Brain microvascular endothelial cell (primary cell): ENCODE measurements at regions not wholly inside any gene's neighbourhood (a gene's known extent, or its start where the extent isn't known, plus 50 kb on each side); places are given as distances from the start of the nearest gene placed in this dataset.

Experiments used
- DNase-seq: peaks from one replicate; pipeline ENCODE4 v3.0.0-alpha.2; 2020
- H3K27ac ChIP-seq: fragments of 250-450 bp; sonication (Bioruptor Pico); 2 replicates; pipeline ENCODE4 v1.5.1; 2020; ENCODE audit warnings: mild to moderate bottlenecking, moderate library complexity
- H3K27me3 ChIP-seq: fragments of 250-450 bp; sonication (Bioruptor Pico); replicated peaks from 2 replicates; pipeline ENCODE4 v1.5.1; 2020; ENCODE audit warnings: mild to moderate bottlenecking
- H3K36me3 ChIP-seq: fragments of 250-450 bp; sonication (Bioruptor Pico); replicated peaks from 2 replicates; pipeline ENCODE4 v1.5.1; 2020; ENCODE audit warnings: mild to moderate bottlenecking
- H3K4me3 ChIP-seq: 2 replicates; pipeline ENCODE4 v1.5.1; 2011; ENCODE audit warnings: low read depth, mild to moderate bottlenecking, control low read depth, low read length, moderate library complexity
- CTCF ChIP-seq: IDR thresholded peaks from 2 replicates; pipeline ENCODE4 v1.5.1; 2011; ENCODE audit warnings: low read depth, mild to moderate bottlenecking, moderate library complexity, low read length, control low read depth, inconsistent platforms; ENCODE audit errors: missing control alignments
- in situ Hi-C: cut with HindIII; loops from 2 replicates; pipeline ENCODE4 v1.10.0; 2017; ENCODE audit warnings: low sequenced_read_pairs, low pct_ligation_motif_present

- peaks cover 83% of the 10 kb centered on the region for H3K27me3 ChIP-seq
- TF ChIP-seq CTCF, result no peak
- in situ Hi-C loops, result no loop called here
- no peak overlapping the region for H3K27ac ChIP-seq
- H3K4me3 ChIP-seq, result no peak overlapping the region
- DNase-seq, result no peak
- no peaks in the 10 kb centered on the region for H3K36me3 ChIP-seq
These were observed 104.2 kb upstream of the HSD17B12 start for GRCh38 chr11:43576320-43576802.

DNA sequence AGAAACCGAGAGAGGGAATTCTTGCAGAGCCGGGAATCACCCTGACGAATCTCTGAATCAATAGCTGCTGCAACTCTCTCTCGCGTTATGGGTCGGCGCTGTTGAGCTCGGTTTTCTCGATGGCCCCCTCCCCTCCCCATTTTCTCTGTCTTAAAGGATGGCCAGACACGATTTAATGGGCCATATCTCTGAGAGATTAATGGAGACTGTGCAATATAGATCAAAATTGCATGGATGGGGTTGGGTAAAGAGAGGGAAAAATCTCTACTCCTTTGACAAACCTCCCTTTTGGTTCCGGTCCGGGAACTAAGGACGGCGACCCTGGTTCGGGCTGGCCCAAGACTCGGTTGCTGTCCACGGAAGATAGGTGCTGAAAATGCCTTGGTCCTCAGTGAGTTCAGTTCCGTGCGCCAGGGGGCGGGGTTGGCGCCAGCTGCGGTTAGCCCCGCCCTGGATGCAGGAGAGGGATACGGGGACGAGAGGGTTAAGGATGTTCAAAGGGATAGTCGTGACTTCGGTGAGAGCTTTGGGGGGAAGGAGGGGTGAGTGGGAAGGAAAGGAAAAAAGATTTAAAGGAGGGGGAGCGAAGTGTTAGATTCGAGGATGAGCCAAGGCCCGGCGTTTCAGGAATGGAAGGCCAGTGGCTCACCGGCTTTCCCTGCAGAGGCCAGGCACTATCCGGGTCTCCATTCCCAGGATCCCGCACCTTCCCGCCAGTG is 103.6 kb upstream of the HSD17B12 start:
- TF ChIP-seq CTCF, result peak; percentile 66
- Histone ChIP-seq H3K27ac (no peak overlapping the region), H3K36me3 (no peaks in the 10 kb centered on the region), H3K27me3 (peaks cover 88% of the 10 kb centered on the region), H3K4me3 (no peak overlapping the region)
- in situ Hi-C loops, result no loop called here
- peak; percentile 43 for DNase-seq

DNA sequence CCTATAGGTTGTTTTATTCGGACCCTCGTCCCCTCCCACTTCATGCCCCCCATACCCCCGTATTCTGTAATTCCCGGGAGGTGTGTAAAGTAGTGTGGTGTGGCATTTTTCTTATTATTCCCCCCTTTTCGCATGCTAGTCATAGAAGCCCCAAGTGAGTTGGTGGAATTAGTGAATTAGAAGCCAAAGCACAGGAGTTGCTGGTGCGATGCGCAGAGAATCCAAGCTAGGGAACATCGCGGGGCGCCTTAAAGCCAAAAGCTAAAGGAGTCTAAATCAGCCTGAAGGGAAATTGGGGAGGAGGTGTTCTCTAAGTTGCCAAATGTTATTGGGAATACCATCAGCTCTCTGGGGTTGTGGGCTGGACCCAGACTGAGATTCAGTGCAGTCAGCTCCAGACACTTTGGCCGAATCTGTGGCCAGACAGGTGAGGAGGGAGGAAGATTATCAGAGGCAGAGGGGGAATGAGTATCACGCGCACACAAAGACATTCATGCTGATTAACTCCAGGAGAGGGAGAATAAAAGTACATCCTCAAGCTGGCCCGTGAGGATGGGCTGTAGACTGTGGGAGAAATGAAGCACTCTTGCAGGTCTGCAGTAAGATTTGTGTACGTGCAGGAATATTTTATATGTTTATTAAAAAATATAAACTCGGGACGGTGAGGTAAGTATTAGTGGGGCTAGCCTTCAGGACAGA is 102.8 kb upstream of the HSD17B12 start:
- no peaks in the 10 kb centered on the region for H3K36me3 ChIP-seq
- no peak for TF ChIP-seq CTCF
- H3K27ac ChIP-seq, result no peak overlapping the region
- H3K27me3 ChIP-seq, result peaks cover 88% of the 10 kb centered on the region
- in situ Hi-C loops, result no loop called here
- H3K4me3 ChIP-seq, result no peak overlapping the region
- no peak for DNase-seq

DNA sequence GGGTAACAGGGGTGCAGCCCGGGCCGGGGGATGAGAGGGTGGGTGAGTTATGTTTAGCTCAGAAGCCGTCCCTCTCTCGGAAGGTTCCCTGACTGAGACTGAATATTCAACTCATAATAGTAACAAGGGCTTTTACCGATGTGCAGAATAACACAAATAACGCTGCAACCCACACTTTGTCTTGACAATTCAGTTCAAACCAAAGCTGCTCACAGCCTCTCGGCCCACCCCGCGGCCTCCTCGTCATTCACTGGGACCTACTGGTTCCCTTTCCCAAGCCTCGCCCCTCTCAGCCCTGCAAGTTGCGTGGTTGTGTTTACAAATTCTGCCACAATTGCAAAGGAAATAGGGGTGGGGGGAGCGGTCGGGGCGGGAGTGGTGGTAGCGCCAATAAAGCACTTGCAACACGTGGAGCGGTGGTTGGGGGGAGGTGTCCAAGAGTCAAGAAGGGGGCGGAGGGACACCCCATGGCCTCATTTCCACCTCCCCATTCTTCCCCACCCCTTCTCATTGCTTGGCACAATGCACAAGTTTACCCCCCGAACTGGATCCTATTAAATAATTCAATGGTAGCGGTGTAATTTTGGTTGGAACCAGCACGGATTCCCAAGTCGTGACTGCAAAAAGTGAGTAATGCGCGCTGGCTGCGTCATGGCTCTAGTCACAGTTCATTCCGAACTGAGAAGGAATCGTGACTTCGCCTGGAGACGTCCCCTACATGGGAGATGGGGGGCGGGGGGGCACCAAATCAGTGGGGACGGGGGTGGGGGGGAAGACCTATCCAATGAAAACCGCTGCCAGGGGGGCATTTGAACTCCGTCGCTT is 102.0 kb upstream of the HSD17B12 start:
- peaks cover 90% of the 10 kb centered on the region for H3K27me3 ChIP-seq
- DNase-seq, result peak; percentile 46
- in situ Hi-C loops, result no loop called here
- no peak for TF ChIP-seq CTCF
- no peak overlapping the region for H3K27ac ChIP-seq
- no peaks in the 10 kb centered on the region for H3K36me3 ChIP-seq
- H3K4me3 ChIP-seq, result peak overlapping the region; percentile 54

DNA sequence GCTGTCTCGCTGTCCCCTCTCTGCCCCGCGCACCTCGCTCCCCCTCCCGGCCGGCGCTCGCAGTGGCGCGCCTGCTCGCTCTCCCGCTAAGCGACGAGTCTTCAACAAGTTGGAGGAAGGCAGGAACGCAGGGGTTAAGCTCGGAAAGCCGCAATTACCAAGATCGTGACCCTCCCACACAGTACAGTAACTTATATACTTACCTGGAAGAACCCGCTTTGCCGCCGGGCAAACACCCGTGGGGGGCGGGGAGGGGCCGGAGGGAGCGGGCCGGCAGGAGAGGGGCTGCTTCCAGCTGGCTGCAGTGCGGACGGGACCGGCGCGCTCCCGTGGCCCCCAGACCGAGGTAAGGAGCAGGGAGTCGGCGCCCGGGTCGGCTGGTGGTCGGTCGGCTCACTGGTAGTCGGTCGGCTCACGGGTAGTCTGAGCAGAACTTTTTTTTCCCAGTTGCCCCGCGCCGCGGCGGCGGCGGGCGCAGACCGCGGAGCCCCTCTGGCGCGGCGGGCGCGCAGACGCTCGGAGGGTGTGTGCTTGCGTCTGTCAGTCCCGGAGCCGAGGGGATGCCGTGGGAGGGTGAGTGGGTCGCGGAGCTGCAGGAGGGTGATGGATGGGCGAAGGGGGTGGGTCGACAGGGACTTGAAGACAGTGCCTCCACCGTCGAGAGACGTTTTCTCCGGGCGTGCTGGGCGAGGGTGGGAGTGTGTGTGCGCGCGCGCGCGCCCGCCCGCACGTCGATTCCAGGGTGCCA is 101.2 kb upstream of the HSD17B12 start:
- no peak for DNase-seq
- peaks cover 90% of the 10 kb centered on the region for H3K27me3 ChIP-seq
- peak; percentile 69 for TF ChIP-seq CTCF

More for the DNA sequence above, 101.2 kb upstream of the HSD17B12 start:
- Histone ChIP-seq H3K27ac (no peak overlapping the region), H3K36me3 (no peaks in the 10 kb centered on the region), H3K4me3 (peak overlapping the region; percentile 54)
- in situ Hi-C loops, result no loop called here
